AG09319 (cell line): ENCODE measurements at regions not wholly inside any gene's neighbourhood (a gene's known extent, or its start where the extent isn't known, plus 50 kb on each side); places are given as distances from the start of the nearest gene placed in this dataset.

Experiments used
- DNase-seq: peaks from one replicate; pipeline ENCODE4 v3.0.0-alpha.2; 2010; ENCODE audit warnings: low read depth; ENCODE audit errors: extremely low read depth
- TF ChIP-seq, protein P1 (sequence below): IDR thresholded peaks from 2 replicates; pipeline ENCODE4 v1.5.1; 2011; ENCODE audit warnings: low read depth, mild to moderate bottlenecking, inconsistent platforms, low read length, moderate library complexity

DNA sequence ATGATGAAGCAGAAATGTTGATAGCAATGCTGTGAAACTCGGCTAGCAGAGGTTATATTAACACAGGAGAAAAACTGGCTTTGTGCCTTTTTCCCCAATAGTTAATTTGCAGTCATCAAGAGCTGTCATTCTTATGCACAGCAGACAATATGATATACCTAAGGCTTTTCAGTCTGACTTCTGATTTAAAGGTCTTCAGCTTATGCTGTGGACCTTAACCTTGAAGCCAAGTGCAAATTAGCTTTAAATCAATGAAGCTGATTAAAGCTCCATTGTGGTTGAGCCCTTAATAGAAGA, 171.6 kb upstream of the ID4 start:
- TF ChIP-seq, protein P1, sequence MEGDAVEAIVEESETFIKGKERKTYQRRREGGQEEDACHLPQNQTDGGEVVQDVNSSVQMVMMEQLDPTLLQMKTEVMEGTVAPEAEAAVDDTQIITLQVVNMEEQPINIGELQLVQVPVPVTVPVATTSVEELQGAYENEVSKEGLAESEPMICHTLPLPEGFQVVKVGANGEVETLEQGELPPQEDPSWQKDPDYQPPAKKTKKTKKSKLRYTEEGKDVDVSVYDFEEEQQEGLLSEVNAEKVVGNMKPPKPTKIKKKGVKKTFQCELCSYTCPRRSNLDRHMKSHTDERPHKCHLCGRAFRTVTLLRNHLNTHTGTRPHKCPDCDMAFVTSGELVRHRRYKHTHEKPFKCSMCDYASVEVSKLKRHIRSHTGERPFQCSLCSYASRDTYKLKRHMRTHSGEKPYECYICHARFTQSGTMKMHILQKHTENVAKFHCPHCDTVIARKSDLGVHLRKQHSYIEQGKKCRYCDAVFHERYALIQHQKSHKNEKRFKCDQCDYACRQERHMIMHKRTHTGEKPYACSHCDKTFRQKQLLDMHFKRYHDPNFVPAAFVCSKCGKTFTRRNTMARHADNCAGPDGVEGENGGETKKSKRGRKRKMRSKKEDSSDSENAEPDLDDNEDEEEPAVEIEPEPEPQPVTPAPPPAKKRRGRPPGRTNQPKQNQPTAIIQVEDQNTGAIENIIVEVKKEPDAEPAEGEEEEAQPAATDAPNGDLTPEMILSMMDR, result no peak
- DNase-seq, result peak; percentile 37

DNA sequence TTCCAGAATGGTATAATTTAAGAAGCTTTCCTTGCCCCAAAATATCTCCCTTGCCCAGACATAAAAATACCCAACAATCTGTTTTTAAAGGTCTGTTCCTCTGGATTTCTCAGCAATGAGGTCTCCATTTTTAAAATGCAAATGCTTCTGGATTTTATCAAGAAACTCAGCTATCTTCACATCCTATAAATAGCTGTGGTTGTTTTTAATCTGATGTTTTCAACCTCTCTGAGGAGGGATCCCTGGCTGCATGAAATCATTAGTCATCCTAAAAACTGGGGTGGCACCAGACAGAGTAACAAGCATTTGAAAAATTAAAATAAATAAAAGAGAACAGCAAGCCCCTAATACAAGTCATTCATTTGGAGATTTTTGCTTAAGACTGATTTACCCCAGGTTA, 168.5 kb upstream of the ID4 start:
- TF ChIP-seq, protein P1, result no peak
- DNase-seq, result no peak

DNA sequence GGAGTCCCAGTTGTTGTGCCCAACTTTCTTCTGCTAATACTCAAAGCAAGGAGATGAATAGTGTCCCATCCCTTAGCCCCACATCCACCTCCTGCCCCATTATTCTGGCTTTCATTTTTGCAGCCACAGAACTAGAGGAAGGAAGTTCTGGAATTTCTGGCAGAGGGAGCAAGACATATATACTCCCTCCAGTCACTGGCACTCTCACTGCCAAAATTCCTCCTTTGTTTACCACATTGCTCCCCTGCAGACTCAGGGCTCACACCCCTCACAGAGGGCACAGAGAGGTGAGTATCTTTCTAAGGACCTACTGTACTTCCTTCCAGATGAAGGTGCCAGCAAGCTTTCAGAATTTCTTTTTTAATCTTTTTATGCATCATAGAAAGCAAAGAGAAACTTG, 168.0 kb upstream of the ID4 start:
- TF ChIP-seq, protein P1, result no peak
- DNase-seq, result no peak

DNA sequence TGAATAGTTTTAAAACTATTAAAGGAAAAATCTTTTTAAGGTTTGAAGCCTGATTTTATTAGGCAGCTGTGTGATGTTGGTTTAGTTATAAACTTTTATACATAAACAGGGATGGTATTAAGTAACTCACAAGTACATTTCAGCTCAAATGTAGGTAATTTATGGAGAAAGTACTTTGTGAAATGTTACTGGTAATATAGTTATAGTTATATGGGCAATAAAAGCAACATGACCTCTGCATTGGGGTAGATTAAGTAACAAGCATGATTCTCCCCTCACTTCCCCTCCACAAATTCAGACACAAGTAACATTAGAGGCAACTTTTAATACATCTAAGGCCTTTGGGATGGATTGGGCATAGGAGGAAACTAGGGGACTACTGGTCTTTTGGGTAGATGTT, 154.3 kb upstream of the ID4 start:
- TF ChIP-seq, protein P1, result no peak
- DNase-seq, result no peak

DNA sequence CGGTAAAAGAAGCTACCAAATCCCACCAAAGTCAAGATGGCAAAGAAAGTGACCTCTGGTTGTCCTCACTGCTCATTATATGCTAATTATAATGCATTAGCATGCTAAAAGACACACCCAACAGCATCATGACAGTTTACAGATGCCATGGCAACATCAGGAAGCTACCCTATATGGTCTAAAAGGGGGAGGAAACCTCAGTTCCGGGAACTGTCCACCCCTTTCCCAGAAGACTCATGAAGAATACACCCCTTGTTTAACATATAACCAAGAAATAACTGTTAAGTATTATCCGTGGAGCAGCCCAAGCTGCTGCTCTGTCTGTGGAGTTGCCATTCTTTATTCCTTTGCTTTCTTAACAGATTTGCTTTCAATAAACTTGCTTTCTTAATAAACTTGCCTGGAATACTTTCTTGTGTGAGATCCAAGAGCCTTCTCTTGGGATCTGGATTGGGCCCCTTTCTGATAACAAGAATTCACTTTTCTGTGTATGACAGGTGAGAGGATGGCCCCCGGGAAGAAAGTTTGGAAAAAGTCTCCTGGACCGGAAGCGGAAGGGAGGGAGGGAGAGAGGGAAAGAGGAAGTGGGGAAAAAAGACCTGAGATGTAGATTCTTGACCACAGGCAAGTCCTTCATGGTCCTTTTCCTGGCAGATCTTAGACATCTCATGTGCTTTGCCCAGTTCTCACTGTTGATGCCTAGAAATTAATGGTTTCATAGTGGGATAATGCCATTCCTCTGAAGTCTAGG, 146.7 kb upstream of the ID4 start:
- TF ChIP-seq, protein P1, result no peak
- no peak for DNase-seq

DNA sequence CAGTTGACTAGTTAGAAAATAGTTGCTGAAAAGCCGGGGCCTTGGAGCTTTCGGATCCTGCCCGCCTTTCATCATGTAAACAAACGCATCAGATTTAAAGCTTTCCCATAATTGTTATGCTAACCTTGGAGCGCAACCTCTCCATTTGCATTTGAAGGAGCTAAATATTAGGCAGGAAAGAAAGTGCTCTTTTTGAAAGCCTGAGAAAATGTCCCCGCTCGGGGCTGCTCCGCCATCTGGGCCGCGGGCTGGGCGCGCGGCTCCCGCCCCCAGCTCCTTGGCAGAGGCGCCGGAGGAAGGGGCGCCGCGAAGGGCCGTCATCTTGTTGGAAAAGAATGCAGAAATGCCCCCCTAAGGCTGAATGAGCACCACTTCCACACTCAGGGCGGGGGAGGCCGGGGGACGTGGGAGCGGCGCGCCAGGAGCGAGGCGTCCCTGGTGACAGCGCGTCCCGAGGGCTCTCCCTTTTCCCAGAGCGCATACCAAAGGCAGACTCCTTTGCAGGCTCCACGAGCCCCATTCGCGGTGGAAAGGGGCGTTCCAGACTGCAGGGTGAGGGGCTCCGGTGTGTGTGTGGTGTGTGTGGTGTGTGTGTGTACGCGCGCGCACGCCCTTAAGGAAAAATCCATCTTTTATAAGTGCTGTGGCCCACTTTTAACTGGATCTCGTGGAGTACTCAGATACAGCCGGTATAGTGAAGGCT, 145.6 kb upstream of the ID4 start:
- TF ChIP-seq, protein P1, result no peak
- no peak for DNase-seq

DNA sequence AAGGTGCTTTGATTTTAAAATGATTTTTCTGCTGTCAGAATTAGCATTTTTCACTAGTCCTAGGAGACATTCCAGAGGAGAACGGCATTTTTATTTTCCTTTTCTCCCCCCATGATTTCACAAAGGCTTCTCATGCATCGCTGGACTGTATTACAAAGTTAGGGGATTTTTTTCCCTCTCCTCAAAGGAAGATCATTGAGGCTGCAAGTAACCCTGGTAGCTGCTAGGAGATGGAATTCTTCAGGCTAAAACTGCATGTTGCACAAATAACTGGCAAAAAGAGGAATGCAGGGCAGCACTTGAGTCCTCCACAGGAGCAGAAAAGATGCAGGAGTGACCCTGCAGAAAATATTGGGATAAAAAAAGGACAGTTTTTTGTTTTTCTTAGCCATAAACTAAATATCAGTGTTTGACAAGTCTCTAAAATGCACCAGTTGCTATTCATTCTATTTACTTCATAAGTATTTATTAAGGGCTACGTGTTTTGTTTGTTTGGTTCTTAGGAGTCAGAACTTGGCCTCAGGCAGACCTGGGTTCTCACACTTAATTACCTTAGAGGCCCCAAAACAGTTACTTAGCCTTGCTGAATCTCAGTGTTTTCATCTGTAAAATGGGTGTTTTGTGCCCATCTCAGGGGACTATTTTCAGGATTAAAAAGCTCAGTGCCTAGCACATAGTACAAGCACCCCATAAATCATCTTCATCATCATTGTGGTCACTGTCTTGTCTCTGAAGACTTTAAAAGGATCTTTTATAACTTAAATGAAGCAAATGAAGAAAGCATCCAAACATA, 144.5 kb upstream of the ID4 start:
- TF ChIP-seq, protein P1, result no peak
- no peak for DNase-seq
